A549 (cell line): ENCODE measurements at regions not wholly inside any gene's neighbourhood (a gene's known extent, or its start where the extent isn't known, plus 50 kb on each side); places are given as distances from the start of the nearest gene placed in this dataset.

Experiments
- ATAC-seq, 2 experiments: fragments of 200-7000 bp in 1 of 2; fragments of >200 bp in 1 of 2; cut with Nextera tagmentation in 1 of 2; cut with Tn5 transposase in 1 of 2; 3 replicates each; pipeline versions ENCODE4 v1.8.0 to v1.9.1; 2018 to 2020; ENCODE audit warnings: mild to moderate bottlenecking in 1 of 2, moderate library complexity in 1 of 2
- CTCF ChIA-PET: fragments of 300-600 bp; sonication (Branson Sonifier 250); formaldehyde crosslinking; extraction: SDS; loops from one replicate; lab custom pipeline; 2021; ENCODE audit warnings: antibody characterized with exemption, inconsistent platforms; lab: Yijun Ruan, JAX
- POLR2A ChIA-PET: fragments of 350-600 bp; formaldehyde crosslinking; extraction: SDS; loops from one replicate; lab custom pipeline; 2021; ENCODE audit warnings: antibody characterized with exemption, inconsistent platforms; lab: Yijun Ruan, JAX
- DNase-seq, 2 experiments: peaks; one replicate each; pipeline versions ENCODE4 v3.0.0 to v3.0.0-alpha.2; 2011 to 2016; ENCODE audit warnings: low read depth in 1 of 2, low spot score in 1 of 2
- FAIRE-seq: peaks from 2 replicates; lab custom pipeline; 2011; peaks lifted over from hg19 to GRCh38; lab: Jason Lieb, UNC
- H3K27ac ChIP-seq, 2 experiments: fragments of >200 bp; sonication (Bioruptor Twin); formaldehyde crosslinking; 3 replicates each; pipeline ENCODE4 v1.5.1; 2016 to 2017
- H3K4me1 ChIP-seq: fragments of >200 bp; sonication (Bioruptor Twin); formaldehyde crosslinking; 3 replicates; pipeline ENCODE4 v1.6.1; 2016
- H3K4me2 ChIP-seq: fragments of >200 bp; sonication (Bioruptor Twin); formaldehyde crosslinking; 3 replicates; pipeline ENCODE4 v1.6.1; 2016
- H3K4me3 ChIP-seq: fragments of >200 bp; sonication (Bioruptor Twin); formaldehyde crosslinking; 3 replicates; pipeline ENCODE4 v1.5.1; 2016
- H3K9me3 ChIP-seq: fragments of >200 bp; sonication (Bioruptor Twin); formaldehyde crosslinking; 3 replicates; pipeline ENCODE4 v1.6.1; 2016
- CBX2 ChIP-seq: fragments of 200-600 bp; sonication (generic); IDR thresholded peaks from 2 replicates; pipeline ENCODE4 v1.6.1; 2016; ENCODE audit warnings: low read depth, mild to moderate bottlenecking, borderline replicate concordance
- CBX8 ChIP-seq: fragments of 200-600 bp; sonication (generic); IDR thresholded peaks from 2 replicates; pipeline ENCODE4 v1.6.1; 2016
- CHD2 ChIP-seq: fragments of 150-350 bp; IDR thresholded peaks from 2 replicates; pipeline ENCODE4 v1.6.1; 2014; ENCODE audit warnings: low read length; ENCODE audit not compliant: partially characterized antibody
- FOXS1 ChIP-seq: fragments of 250-450 bp; sonication (Bioruptor Pico); IDR thresholded peaks from 2 replicates; pipeline ENCODE4 v1.5.0; 2020; ENCODE audit warnings: mild to moderate bottlenecking, moderate library complexity
- GATA3 ChIP-seq: IDR thresholded peaks from 2 replicates; pipeline ENCODE4 v1.6.1; 2012; ENCODE audit warnings: borderline replicate concordance
- HEYL ChIP-seq: fragments of 250-450 bp; sonication (Bioruptor Pico); IDR thresholded peaks from 2 replicates; pipeline ENCODE4 v1.8.0; 2021; ENCODE audit warnings: mild to moderate bottlenecking, moderate library complexity
- HOXB13 ChIP-seq: fragments of 250-450 bp; sonication (Bioruptor Pico); IDR thresholded peaks from 2 replicates; pipeline ENCODE4 v1.5.0; 2020; ENCODE audit warnings: low read depth, mild to moderate bottlenecking, moderate library complexity
- JUNB ChIP-seq: fragments of >200 bp; sonication (Bioruptor Twin); formaldehyde crosslinking; IDR thresholded peaks from 2 replicates; pipeline ENCODE4 v1.6.1; 2016
- MAFK ChIP-seq: fragments of 450-650 bp; IDR thresholded peaks from 2 replicates; pipeline ENCODE4 v1.6.1; 2014; ENCODE audit not compliant: partially characterized antibody
- PHF8 ChIP-seq: fragments of 200-600 bp; sonication (generic); IDR thresholded peaks from 2 replicates; pipeline ENCODE4 v1.6.1; 2016; ENCODE audit warnings: low read depth, mild to moderate bottlenecking, antibody characterized with exemption, moderate library complexity, borderline replicate concordance
- POLR2AphosphoS2 ChIP-seq: conservative IDR thresholded peaks from 2 replicates; pipeline ENCODE4 v1.6.1; 2012; ENCODE audit warnings: low read length, improper control_type of control experiment, inconsistent platforms
- SMC3 ChIP-seq: fragments of >200 bp; sonication (Bioruptor Twin); formaldehyde crosslinking; IDR thresholded peaks from 3 replicates; pipeline ENCODE4 v1.6.1; 2018; ENCODE audit warnings: inconsistent platforms
- SREBF2 ChIP-seq: fragments of 450-650 bp; IDR thresholded peaks from 2 replicates; pipeline ENCODE4 v1.6.1; 2014; ENCODE audit warnings: mild to moderate bottlenecking, moderate library complexity
- TFCP2L1 ChIP-seq: fragments of 250-450 bp; sonication (Bioruptor Pico); IDR thresholded peaks from 2 replicates; pipeline ENCODE4 v1.5.0; 2021; ENCODE audit warnings: mild to moderate bottlenecking
- WGBS: methylation state at CpG from one replicate; pipeline ENCODE4 v1.1.6; 2017; ENCODE audit errors: missing lambda C conversion rate; 5-methylcytosine and 5-hydroxymethylcytosine counted together
- TF ChIP-seq, protein P1 (sequence below): fragments of >200 bp; sonication (Bioruptor Twin); formaldehyde crosslinking; IDR thresholded peaks from 3 replicates; pipeline ENCODE4 v1.5.1; 2016
- TF ChIP-seq, protein P2 (sequence below): IDR thresholded peaks from 2 replicates; pipeline ENCODE4 v1.6.1; 2012
- TF ChIP-seq, protein P3 (sequence below): IDR thresholded peaks from 2 replicates; pipeline ENCODE4 v1.6.1; 2012
- TF ChIP-seq, protein P4 (sequence below): fragments of 450-650 bp; IDR thresholded peaks from 2 replicates; pipeline ENCODE4 v1.6.1; 2014; ENCODE audit warnings: antibody characterized with exemption

DNA sequence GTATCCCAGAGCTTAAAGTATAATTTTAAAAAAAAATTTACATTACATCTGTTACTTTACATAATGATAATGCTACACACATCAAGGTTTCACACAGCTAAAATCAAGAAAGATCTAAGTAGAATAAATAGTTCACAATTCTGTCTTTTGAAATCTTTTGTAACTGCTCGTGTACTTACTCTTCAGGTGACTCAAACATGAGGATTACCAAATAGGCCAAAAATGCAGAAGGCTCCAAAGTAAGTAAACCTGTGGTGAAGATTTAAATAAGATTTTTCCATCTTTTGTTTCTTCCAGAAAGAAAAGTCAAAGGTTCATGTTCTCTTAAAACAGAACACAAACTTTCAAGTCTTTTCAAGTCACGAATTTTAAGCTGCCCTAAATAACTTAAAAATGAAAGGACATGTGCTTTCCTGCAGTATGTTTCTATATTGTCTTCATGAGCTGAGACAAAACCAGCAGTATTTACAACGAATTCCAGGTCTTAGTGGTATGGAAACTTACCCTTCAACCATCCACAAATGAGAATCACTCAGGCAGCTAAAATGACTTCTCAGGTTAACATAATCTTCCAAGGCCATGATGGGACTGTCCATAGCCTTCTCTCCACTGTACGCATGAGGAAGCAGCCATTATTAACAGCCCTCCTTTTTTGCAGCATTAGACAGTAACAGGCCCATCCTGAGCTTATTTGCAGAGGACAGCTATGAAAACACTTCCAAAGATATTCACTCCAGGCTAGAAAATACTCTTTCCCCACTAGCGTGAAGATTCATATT, 172.8 kb upstream of the EDNRA start:
- CTCF ChIA-PET, result no interaction called here
- Histone ChIP-seq H3K9me3 (no peaks in the 10 kb centered on the region), H3K4me2 (no peak overlapping the region), H3K4me3 (no peak overlapping the region), H3K27ac (no peak overlapping the region), H3K4me1 (0 out of 3 replicates have a peak, but pooled peaks cover 1% of the 10 kb centered on the region)
- TF ChIP-seq CBX2 (no peak), PHF8 (no peak), CBX8 (no peak), GATA3 (no peak), FOXS1 (CRISPR knock-in tag) (no peak)
- TF ChIP-seq, protein P1, sequence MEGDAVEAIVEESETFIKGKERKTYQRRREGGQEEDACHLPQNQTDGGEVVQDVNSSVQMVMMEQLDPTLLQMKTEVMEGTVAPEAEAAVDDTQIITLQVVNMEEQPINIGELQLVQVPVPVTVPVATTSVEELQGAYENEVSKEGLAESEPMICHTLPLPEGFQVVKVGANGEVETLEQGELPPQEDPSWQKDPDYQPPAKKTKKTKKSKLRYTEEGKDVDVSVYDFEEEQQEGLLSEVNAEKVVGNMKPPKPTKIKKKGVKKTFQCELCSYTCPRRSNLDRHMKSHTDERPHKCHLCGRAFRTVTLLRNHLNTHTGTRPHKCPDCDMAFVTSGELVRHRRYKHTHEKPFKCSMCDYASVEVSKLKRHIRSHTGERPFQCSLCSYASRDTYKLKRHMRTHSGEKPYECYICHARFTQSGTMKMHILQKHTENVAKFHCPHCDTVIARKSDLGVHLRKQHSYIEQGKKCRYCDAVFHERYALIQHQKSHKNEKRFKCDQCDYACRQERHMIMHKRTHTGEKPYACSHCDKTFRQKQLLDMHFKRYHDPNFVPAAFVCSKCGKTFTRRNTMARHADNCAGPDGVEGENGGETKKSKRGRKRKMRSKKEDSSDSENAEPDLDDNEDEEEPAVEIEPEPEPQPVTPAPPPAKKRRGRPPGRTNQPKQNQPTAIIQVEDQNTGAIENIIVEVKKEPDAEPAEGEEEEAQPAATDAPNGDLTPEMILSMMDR, result no peak
- TF ChIP-seq, protein P2, sequence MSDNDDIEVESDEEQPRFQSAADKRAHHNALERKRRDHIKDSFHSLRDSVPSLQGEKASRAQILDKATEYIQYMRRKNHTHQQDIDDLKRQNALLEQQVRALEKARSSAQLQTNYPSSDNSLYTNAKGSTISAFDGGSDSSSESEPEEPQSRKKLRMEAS, result no peak
- DNase-seq, result no peak
- 61% methylated on average over 5 of the region's 5 CpGs for WGBS
- POLR2A ChIA-PET, result no interaction called here
- no peak for ATAC-seq
- no peak for FAIRE-seq

DNA sequence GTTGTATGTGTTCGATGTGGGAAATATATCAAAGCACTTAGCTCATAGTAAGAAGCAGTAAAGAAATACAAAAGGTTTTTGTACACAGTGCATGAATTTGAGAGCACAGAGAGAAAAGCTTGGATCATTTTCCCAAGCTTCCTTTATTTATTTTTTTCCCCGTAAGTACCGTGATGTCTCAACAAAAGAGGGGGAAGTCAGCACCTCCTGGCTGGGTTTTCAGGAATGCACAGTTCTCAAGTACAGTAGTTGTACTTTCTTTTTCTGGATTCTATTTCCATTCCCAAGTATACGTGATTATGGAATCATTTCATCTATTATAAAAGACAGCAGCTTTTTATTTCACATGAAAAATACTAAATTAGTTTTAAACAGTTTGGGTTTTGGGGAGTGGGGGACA, 171.5 kb upstream of the EDNRA start:
- Histone ChIP-seq H3K4me2 (no peak overlapping the region), H3K4me3 (no peak overlapping the region), H3K4me1 (0 out of 3 replicates have a peak, but pooled peaks cover 3% of the 10 kb centered on the region), H3K27ac (no peak overlapping the region), H3K9me3 (no peaks in the 10 kb centered on the region)
- no peak for FAIRE-seq
- DNase-seq, result no peak
- TF ChIP-seq TFCP2L1 (CRISPR knock-in tag) (no peak), POLR2AphosphoS2 (no peak), CBX8 (no peak), JUNB (no peak), HOXB13 (CRISPR knock-in tag) (no peak), HEYL (CRISPR knock-in tag) (no peak), SMC3 (no peak), CHD2 (no peak), SREBF2 (no peak)
- TF ChIP-seq, protein P3, sequence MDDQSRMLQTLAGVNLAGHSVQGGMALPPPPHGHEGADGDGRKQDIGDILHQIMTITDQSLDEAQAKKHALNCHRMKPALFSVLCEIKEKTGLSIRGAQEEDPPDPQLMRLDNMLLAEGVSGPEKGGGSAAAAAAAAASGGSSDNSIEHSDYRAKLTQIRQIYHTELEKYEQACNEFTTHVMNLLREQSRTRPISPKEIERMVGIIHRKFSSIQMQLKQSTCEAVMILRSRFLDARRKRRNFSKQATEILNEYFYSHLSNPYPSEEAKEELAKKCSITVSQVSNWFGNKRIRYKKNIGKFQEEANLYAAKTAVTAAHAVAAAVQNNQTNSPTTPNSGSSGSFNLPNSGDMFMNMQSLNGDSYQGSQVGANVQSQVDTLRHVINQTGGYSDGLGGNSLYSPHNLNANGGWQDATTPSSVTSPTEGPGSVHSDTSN, result no peak
- TF ChIP-seq, protein P4, sequence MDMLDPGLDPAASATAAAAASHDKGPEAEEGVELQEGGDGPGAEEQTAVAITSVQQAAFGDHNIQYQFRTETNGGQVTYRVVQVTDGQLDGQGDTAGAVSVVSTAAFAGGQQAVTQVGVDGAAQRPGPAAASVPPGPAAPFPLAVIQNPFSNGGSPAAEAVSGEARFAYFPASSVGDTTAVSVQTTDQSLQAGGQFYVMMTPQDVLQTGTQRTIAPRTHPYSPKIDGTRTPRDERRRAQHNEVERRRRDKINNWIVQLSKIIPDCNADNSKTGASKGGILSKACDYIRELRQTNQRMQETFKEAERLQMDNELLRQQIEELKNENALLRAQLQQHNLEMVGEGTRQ, result no peak
- no peak for ATAC-seq
- CTCF ChIA-PET, result no interaction called here
- WGBS, result 66% methylated on average over 4 of the region's 4 CpGs
- POLR2A ChIA-PET, result no interaction called here

DNA sequence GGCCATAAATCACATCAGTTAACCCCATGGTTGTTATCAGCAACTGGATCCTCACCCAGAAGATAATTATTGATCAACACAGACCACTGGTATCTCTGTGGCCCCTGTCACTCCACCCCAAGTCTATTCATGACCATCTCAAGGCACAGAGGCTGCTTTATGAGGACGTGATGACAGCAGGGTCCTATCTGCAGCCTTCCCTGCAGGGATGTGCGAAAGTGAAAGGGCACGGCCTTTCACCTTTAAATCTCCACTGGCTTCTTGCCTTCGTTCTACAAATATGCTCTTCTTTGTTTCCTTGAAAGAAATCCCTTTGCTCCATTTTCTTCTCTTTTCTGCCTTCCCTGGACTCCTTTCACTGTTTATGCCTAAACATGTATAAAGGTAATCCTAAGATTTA, 170.6 kb upstream of the EDNRA start:
- H3K9me3 ChIP-seq, result no peaks in the 10 kb centered on the region
- CTCF ChIA-PET, result no interaction called here
- DNase-seq, result no peak
- no peak for ATAC-seq
- H3K4me1 ChIP-seq, result 0 out of 3 replicates have a peak, but pooled peaks cover 3% of the 10 kb centered on the region
- FAIRE-seq, result no peak
- H3K27ac ChIP-seq, result no peak overlapping the region
- no peak overlapping the region for H3K4me3 ChIP-seq
- 68% methylated on average over 4 of the region's 4 CpGs for WGBS
- H3K4me2 ChIP-seq, result no peak overlapping the region
- POLR2A ChIA-PET, result no interaction called here
- TF ChIP-seq GATA3 (no peak), MAFK (no peak), JUNB (no peak)
